Calu3 (cell line): ENCODE measurements at regions not wholly inside any gene's neighbourhood (a gene's known extent, or its start where the extent isn't known, plus 50 kb on each side); places are given as distances from the start of the nearest gene placed in this dataset.

Experiments
- BruUV-seq: library from RNA; stranded (reverse); fragments of 400-500 nt; replicated peaks from 2 replicates; lab custom pipeline; 2021; lab: Mats Ljungman, UMichigan
- CTCF ChIA-PET: fragments of 300-600 bp; sonication (Branson Sonifier 250); formaldehyde crosslinking; loops from one replicate; lab custom pipeline; 2022; ENCODE audit warnings: antibody characterized with exemption; lab: Charles Lee
- DNase-seq: peaks from one replicate; pipeline ENCODE4 v3.0.0; 2022
- H3K27ac Mint-ChIP-seq: one replicate; pipeline ENCODE4 v1.8.0; 2022; ENCODE audit warnings: mixed read lengths; ENCODE audit not compliant: unreplicated experiment
- H3K27me3 Mint-ChIP-seq: one replicate; pipeline ENCODE4 v1.8.0; 2022; ENCODE audit warnings: mixed read lengths; ENCODE audit not compliant: unreplicated experiment
- H3K36me3 Mint-ChIP-seq: one replicate; pipeline ENCODE4 v1.8.0; 2022; ENCODE audit warnings: mild to moderate bottlenecking, moderate library complexity, mixed read lengths; ENCODE audit not compliant: insufficient read depth, unreplicated experiment
- H3K4me1 Mint-ChIP-seq: one replicate; pipeline ENCODE4 v1.8.0; 2022; ENCODE audit warnings: mild to moderate bottlenecking, low read depth, mixed read lengths; ENCODE audit not compliant: unreplicated experiment
- H3K4me3 Mint-ChIP-seq: one replicate; pipeline ENCODE4 v1.8.0; 2022; ENCODE audit warnings: mild to moderate bottlenecking, low read depth, moderate library complexity, mixed read lengths; ENCODE audit not compliant: unreplicated experiment
- H3K9me3 Mint-ChIP-seq: one replicate; pipeline ENCODE4 v1.8.0; 2022; ENCODE audit warnings: low read depth, mixed read lengths; ENCODE audit not compliant: unreplicated experiment
- CTCF ChIP-seq: fragments of 200-600 bp; IDR thresholded peaks from one replicate; pipeline ENCODE4 v1.8.0; 2022; ENCODE audit warnings: antibody characterized with exemption; ENCODE audit not compliant: unreplicated experiment
- intact Hi-C: fragments of 100-400 bp; cut with micrococcal nuclease; formaldehyde crosslinking; loops from one replicate; pipeline ENCODE4 v1.10.0; 2022; ENCODE audit not compliant: unreplicated experiment

GRCh38 chr14:78104160-78104559 is 66.0 kb upstream of the NRXN3 start:
- no TSS peak for BruUV-seq
- intact Hi-C loops, result no loop called here
- H3K4me3 Mint-ChIP-seq, result no peak overlapping the region

GRCh38 chr14:78104655-78105054 is 65.5 kb upstream of the NRXN3 start:
- no peak for DNase-seq
- no peak overlapping the region for H3K27ac Mint-ChIP-seq

More at GRCh38 chr14:78104160-78104559, 66.0 kb upstream of the NRXN3 start:
- H3K4me1 Mint-ChIP-seq, result peaks cover 19% of the 10 kb centered on the region
- CTCF ChIA-PET, result interaction anchor here (0.8 kb wide), 1 partner anchor 32 kb away, joined by 5 read pairs; no protein-coding TSS in a partner anchor
- H3K27ac Mint-ChIP-seq, result no peak overlapping the region
- no peak for DNase-seq
- H3K9me3 Mint-ChIP-seq, result peaks cover 2% of the 10 kb centered on the region
- H3K36me3 Mint-ChIP-seq, result no peaks in the 10 kb centered on the region
- no peak for TF ChIP-seq CTCF
- H3K27me3 Mint-ChIP-seq, result no peaks in the 10 kb centered on the region

GRCh38 chr14:78106381-78106780 is 63.8 kb upstream of the NRXN3 start:
- DNase-seq, result no peak
- no peaks in the 10 kb centered on the region for H3K27me3 Mint-ChIP-seq
- peaks cover 4% of the 10 kb centered on the region for H3K9me3 Mint-ChIP-seq
- no peak overlapping the region for H3K27ac Mint-ChIP-seq
- no TSS peak for BruUV-seq
- no peak for TF ChIP-seq CTCF
- intact Hi-C loops, result no loop called here
- H3K36me3 Mint-ChIP-seq, result no peaks in the 10 kb centered on the region
- peaks cover 19% of the 10 kb centered on the region for H3K4me1 Mint-ChIP-seq
- CTCF ChIA-PET, result no interaction called here
- H3K4me3 Mint-ChIP-seq, result no peak overlapping the region

More at GRCh38 chr14:78104655-78105054, 65.5 kb upstream of the NRXN3 start:
- no peaks in the 10 kb centered on the region for H3K36me3 Mint-ChIP-seq
- no peak overlapping the region for H3K4me3 Mint-ChIP-seq
- TF ChIP-seq CTCF, result no peak
- H3K27me3 Mint-ChIP-seq, result no peaks in the 10 kb centered on the region
- H3K4me1 Mint-ChIP-seq, result peaks cover 19% of the 10 kb centered on the region
- intact Hi-C loops, result no loop called here
- CTCF ChIA-PET, result interaction anchor here (0.8 kb wide), 1 partner anchor 31 kb away, joined by 5 read pairs; no protein-coding TSS in a partner anchor
- BruUV-seq, result no TSS peak
- peaks cover 2% of the 10 kb centered on the region for H3K9me3 Mint-ChIP-seq

- peaks cover 19% of the 10 kb centered on the region for H3K4me1 Mint-ChIP-seq
- peaks cover 4% of the 10 kb centered on the region for H3K9me3 Mint-ChIP-seq
- no peak overlapping the region for H3K27ac Mint-ChIP-seq
- DNase-seq, result peak; percentile 13
- CTCF ChIA-PET, result no interaction called here
- intact Hi-C loops, result loop anchor here (1.0 kb wide), 1 partner anchor 28 kb away; no protein-coding TSS in a partner anchor
- no peak overlapping the region for H3K4me3 Mint-ChIP-seq
- H3K36me3 Mint-ChIP-seq, result no peaks in the 10 kb centered on the region
- BruUV-seq, result no TSS peak
- no peaks in the 10 kb centered on the region for H3K27me3 Mint-ChIP-seq
- no peak for TF ChIP-seq CTCF
Measured at GRCh38 chr14:78107166-78107565, 63.0 kb upstream of the NRXN3 start.
